Colonic mucosa (tissue), 4 donors: ENCODE measurements at regions not wholly inside any gene's neighbourhood (a gene's known extent, or its start where the extent isn't known, plus 50 kb on each side); places are given as distances from the start of the nearest gene placed in this dataset.
A peak's percentile ranks its signal among the peaks of the same experiment; 100 is the strongest.

Experiments used
- DNase-seq: peaks from one replicate; pipeline ENCODE4 v3.0.0-alpha.2; 2020
- H3K27ac ChIP-seq: fragments of 200-600 bp; one replicate; pipeline ENCODE4 v1.8.0; 2021
- H3K27me3 ChIP-seq: fragments of 200-600 bp; one replicate; pipeline ENCODE4 v1.8.0; 2021
- H3K36me3 ChIP-seq: fragments of 200-600 bp; one replicate; pipeline ENCODE4 v1.8.0; 2021
- H3K4me1 ChIP-seq: fragments of 200-600 bp; one replicate; pipeline ENCODE4 v1.8.0; 2021; ENCODE audit warnings: mild to moderate bottlenecking
- H3K4me3 ChIP-seq: fragments of 200-600 bp; one replicate; pipeline ENCODE4 v1.8.0; 2021
- H3K9ac ChIP-seq, 2 donors: one replicate each; pipeline ENCODE4 v1.7.0; 2013; ENCODE audit warnings: control low read depth in 2 of 2, low read depth in 2 of 2, low read length in 2 of 2
- H3K9me3 ChIP-seq: fragments of 200-600 bp; one replicate; pipeline ENCODE4 v1.8.0; 2021
- intact Hi-C: fragments of 100-400 bp; cut with DNase I; formaldehyde crosslinking; loops from one replicate; pipeline ENCODE4 v1.14.1; 2022
- TF ChIP-seq, protein P1 (sequence below): fragments of 200-600 bp; IDR thresholded peaks from one replicate; pipeline ENCODE4 v1.8.0; 2022; ENCODE audit warnings: antibody characterized with exemption, mild to moderate bottlenecking
- donor health status: healthy.
- donor health status: DM: no; HTN: no; CAD: no.
- donor health status: DM: no; HTN: no; CAD: no.

DNA sequence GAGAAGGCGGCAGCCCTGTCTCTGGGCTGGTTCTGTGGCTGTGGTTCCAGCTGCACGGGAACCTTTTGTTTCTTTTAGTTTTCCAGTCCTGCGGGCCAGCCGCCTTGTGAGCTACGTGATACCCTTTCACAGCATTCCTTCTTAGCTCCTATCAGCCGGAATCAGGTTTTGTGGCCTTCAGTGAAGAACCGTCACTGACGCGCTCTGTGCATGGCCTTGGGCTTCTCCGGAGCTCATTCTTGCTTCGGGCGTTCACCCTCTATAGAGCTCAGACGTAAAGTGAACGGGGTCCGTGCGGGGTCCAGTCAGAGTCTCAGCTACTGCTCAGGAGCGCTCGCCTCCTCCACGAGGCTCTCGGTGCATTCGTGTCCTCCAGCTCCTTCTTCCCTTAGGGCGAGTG, 166.7 kb downstream of the FAM43A start:
- no peak overlapping the region for H3K27ac ChIP-seq
- no peaks in the 10 kb centered on the region for H3K27me3 ChIP-seq
- H3K9ac ChIP-seq: no peak overlapping the region
- intact Hi-C loops: no loop called here
- no peak overlapping the region for H3K4me3 ChIP-seq
- no peak for DNase-seq
- H3K4me1 ChIP-seq: peaks cover 6% of the 10 kb centered on the region
- TF ChIP-seq, protein P1, sequence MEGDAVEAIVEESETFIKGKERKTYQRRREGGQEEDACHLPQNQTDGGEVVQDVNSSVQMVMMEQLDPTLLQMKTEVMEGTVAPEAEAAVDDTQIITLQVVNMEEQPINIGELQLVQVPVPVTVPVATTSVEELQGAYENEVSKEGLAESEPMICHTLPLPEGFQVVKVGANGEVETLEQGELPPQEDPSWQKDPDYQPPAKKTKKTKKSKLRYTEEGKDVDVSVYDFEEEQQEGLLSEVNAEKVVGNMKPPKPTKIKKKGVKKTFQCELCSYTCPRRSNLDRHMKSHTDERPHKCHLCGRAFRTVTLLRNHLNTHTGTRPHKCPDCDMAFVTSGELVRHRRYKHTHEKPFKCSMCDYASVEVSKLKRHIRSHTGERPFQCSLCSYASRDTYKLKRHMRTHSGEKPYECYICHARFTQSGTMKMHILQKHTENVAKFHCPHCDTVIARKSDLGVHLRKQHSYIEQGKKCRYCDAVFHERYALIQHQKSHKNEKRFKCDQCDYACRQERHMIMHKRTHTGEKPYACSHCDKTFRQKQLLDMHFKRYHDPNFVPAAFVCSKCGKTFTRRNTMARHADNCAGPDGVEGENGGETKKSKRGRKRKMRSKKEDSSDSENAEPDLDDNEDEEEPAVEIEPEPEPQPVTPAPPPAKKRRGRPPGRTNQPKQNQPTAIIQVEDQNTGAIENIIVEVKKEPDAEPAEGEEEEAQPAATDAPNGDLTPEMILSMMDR: no peak
- no peaks in the 10 kb centered on the region for H3K36me3 ChIP-seq
- no peaks in the 10 kb centered on the region for H3K9me3 ChIP-seq

DNA sequence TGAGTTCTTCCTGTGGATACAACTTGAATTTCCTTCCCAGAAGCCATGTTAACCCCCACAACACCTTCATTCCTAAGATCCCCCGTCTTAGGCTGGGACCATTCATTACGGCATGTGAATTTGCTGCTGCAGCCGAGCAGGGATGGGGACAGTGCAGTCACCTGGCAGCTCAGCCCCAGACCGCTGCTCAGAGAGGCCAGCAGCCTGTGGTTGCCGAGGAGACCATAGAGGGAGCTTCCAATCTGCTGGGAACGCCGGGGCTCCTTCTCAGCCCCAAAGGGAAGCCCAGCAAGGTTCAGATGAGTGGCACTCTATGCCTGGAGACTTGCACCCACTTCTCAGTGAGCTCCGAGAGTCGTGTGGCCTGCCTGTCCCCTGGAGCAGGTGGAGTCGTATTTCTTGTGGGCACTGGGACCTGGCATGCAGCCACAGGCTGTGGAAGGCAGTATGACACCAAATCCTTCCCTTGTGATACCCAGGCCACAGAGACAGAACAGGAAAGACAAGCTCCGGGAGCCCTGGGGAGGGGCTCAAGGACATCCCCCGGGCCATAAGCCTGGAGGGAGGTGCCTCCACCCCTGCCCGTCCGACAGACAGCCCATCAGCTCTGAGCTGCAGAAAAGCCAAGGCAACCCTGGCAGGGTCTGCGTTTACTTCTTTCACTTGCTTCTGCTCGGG, 167.3 kb downstream of the FAM43A start:
- Histone ChIP-seq H3K27me3 (no peaks in the 10 kb centered on the region), H3K9ac (no peak overlapping the region), H3K4me3 (no peak overlapping the region), H3K4me1 (peaks cover 6% of the 10 kb centered on the region), H3K27ac (no peak overlapping the region), H3K9me3 (no peaks in the 10 kb centered on the region), H3K36me3 (no peaks in the 10 kb centered on the region)
- intact Hi-C loops: no loop called here
- DNase-seq: no peak
- TF ChIP-seq, protein P1: no peak

DNA sequence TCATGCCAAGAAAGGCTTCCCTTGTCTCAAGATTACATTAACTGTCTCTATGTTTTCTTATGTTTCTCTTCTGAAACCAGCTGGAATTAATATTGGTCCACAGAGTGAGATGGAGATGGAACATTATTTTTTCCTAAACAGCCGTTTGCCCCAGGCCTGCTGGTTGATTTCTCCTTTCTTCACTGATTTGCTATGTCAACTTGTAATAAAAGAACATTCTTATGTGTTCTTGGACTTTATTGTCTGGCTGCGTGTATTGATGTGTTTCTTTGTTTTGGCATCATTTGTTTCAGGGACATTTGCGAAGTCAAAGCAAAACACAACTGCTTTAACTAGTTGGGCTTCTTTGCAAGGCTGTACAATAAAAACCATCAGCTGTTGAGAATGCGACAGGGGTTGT, 168.5 kb downstream of the FAM43A start:
- no peaks in the 10 kb centered on the region for H3K9me3 ChIP-seq
- TF ChIP-seq, protein P1: no peak
- no peaks in the 10 kb centered on the region for H3K27me3 ChIP-seq
- H3K4me1 ChIP-seq: peaks cover 6% of the 10 kb centered on the region
- no peak overlapping the region for H3K9ac ChIP-seq
- no peaks in the 10 kb centered on the region for H3K36me3 ChIP-seq
- DNase-seq: no peak
- H3K27ac ChIP-seq: no peak overlapping the region
- H3K4me3 ChIP-seq: no peak overlapping the region
- intact Hi-C loops: no loop called here

DNA sequence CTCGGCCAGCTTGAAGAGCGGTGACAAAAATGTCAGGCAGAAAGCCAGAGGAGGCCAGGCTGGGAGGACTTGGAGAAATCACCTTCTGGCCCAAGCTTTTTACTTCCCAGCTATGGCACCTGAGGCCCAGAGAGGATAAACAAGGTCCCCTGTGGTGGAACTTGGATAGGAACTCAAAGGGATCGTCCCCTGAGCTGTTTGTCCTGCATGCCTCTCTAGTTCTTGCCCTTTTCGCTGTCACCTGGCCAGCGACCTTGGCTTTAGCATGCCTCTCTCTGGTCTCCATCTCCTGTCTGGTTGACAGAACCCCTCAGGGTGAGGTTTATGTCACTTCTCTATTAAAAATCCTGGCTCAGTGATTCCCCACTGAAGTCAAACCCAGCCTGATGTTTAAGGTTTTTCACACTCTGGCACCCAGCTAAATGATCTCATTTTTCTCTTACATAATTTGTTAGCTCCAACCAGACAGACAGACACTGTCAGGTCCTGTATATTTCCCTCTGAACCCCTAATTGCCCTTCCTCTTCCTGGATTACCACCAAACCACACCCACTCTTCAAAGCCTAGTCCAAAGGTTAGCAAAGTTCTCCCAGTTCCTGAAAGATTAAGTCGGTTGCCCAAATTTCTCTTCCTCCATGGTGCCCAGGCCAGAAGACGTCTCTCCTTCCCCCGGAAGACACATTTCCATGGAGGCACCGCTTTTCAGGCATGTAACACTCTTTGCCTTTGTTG, 169.1 kb downstream of the FAM43A start:
- Histone ChIP-seq H3K9me3 (no peaks in the 10 kb centered on the region), H3K27ac (peak overlapping the region; percentile 29), H3K36me3 (no peaks in the 10 kb centered on the region), H3K4me3 (no peak overlapping the region), H3K4me1 (peaks cover 6% of the 10 kb centered on the region), H3K27me3 (no peaks in the 10 kb centered on the region), H3K9ac (no peak overlapping the region)
- peak; percentile 80 for DNase-seq
- intact Hi-C loops: no loop called here
- TF ChIP-seq, protein P1: no peak

DNA sequence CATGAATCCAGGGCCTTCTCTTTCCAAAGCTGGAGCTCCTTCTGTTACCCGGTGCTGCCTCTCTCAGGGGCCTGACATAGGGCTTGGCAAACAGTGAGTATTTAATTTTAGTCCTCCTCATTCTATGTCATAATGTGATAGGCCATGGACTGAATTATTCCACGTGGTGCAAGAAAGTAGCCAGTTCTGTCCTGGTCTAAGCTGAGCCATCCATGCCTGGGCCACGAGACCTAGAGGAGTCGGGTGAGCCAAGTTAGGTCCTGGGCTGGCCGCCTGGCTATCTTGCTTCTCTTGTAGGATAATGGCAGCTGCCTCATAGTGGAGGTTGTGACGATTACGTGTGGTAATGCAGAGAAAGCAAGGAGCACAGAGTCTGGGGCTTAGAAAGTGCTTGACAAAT, 170.6 kb downstream of the FAM43A start:
- H3K9ac ChIP-seq: no peak overlapping the region
- TF ChIP-seq, protein P1: no peak
- no peaks in the 10 kb centered on the region for H3K27me3 ChIP-seq
- no peaks in the 10 kb centered on the region for H3K36me3 ChIP-seq
- no peak for DNase-seq
- intact Hi-C loops: no loop called here
- H3K9me3 ChIP-seq: no peaks in the 10 kb centered on the region
- peaks cover 6% of the 10 kb centered on the region for H3K4me1 ChIP-seq
- no peak overlapping the region for H3K27ac ChIP-seq
- no peak overlapping the region for H3K4me3 ChIP-seq
